Fibroblast of pulmonary artery (primary cell): ENCODE measurements at regions not wholly inside any gene's neighbourhood (a gene's known extent, or its start where the extent isn't known, plus 50 kb on each side); places are given as distances from the start of the nearest gene placed in this dataset.

Source experiments
- DNase-seq: peaks from one replicate; pipeline ENCODE4 v3.0.0-alpha.2; 2010; ENCODE audit warnings: low read depth
- H3K4me3 ChIP-seq: replicated peaks from 2 replicates; pipeline ENCODE4 v1.5.1; 2011; ENCODE audit warnings: low read depth, mild to moderate bottlenecking, control low read depth, low read length, moderate library complexity
- TF ChIP-seq, protein P1 (sequence below): IDR thresholded peaks from 2 replicates; pipeline ENCODE4 v1.5.1; 2011; ENCODE audit warnings: mild to moderate bottlenecking, control low read depth, low read length, inconsistent platforms; ENCODE audit errors: missing control alignments

DNA sequence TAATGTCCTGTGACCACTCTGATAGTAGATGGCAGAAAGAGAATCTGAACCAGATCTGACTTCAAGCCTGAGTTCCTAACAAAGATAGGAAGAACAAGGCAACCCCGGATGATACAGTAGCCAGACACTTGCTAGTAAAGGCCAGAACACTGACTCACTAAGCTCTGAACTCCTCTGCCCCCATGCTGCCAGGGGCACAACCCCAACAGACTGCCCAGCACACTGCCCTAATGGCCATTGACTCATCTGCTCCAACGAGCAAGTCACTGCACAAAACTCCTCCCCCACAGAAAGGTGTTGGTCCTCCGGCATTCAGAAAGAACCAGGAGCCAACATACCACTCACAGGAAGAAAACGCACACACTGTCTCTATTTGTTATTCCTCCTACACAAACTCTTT, 179.6 kb upstream of the NUDT4 start:
- peak; percentile 59 for DNase-seq
- no peak overlapping the region for H3K4me3 ChIP-seq
- TF ChIP-seq, protein P1, sequence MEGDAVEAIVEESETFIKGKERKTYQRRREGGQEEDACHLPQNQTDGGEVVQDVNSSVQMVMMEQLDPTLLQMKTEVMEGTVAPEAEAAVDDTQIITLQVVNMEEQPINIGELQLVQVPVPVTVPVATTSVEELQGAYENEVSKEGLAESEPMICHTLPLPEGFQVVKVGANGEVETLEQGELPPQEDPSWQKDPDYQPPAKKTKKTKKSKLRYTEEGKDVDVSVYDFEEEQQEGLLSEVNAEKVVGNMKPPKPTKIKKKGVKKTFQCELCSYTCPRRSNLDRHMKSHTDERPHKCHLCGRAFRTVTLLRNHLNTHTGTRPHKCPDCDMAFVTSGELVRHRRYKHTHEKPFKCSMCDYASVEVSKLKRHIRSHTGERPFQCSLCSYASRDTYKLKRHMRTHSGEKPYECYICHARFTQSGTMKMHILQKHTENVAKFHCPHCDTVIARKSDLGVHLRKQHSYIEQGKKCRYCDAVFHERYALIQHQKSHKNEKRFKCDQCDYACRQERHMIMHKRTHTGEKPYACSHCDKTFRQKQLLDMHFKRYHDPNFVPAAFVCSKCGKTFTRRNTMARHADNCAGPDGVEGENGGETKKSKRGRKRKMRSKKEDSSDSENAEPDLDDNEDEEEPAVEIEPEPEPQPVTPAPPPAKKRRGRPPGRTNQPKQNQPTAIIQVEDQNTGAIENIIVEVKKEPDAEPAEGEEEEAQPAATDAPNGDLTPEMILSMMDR = no peak

DNA sequence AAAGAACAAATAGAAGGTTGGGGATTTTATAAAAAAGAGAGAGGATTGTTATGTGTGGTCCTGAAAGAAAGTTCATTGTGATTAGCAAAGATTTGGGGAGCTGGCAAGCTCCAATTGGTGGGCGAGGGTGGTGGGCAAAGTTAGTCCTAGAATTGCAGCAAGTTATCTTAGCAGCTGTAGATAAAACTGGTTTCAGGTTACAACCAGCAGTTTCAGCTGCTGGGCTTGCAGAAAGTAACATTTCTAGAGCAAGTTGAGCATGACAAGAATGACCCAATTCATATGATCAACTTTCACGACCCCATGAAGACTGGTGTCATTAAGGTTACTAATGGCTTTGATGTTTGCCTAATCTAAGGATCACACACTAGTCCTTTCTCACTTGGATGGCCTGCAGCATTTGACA, 177.9 kb upstream of the NUDT4 start:
- TF ChIP-seq, protein P1 = no peak
- DNase-seq = peak; percentile 53

GRCh38 chr12:93200291-93200917, 177.3 kb upstream of the NUDT4 start:
- DNase-seq = peak; percentile 51

More for the DNA sequence above, 177.9 kb upstream of the NUDT4 start:
- no peak overlapping the region for H3K4me3 ChIP-seq

DNA sequence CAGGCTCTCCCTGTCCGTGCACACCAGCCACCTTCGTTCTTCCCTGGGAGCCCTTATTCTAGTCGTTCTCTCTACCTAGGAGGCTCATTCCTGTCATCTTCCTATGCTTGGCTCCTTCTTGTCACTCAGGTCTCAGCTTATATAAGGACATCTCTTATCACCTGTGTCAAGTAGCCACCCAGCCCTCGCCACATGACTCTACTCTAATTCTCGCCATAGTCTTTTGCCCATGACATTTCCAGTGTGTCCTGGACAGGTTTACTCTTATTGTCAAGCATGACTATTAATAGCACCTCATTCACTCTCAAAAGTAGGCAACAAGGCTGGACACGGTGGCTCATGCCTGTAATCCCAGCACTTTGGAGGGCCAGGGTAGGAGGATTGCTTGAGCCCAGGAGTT, 175.7 kb upstream of the NUDT4 start:
- DNase-seq = no peak
- no peak overlapping the region for H3K4me3 ChIP-seq
- TF ChIP-seq, protein P1 = no peak

More at GRCh38 chr12:93200291-93200917, 177.3 kb upstream of the NUDT4 start:
- H3K4me3 ChIP-seq = no peak overlapping the region
- TF ChIP-seq, protein P1 = no peak

GRCh38 chr12:93202688-93203087, 175.0 kb upstream of the NUDT4 start:
- no peak overlapping the region for H3K4me3 ChIP-seq
- TF ChIP-seq, protein P1 = no peak
- no peak for DNase-seq

DNA sequence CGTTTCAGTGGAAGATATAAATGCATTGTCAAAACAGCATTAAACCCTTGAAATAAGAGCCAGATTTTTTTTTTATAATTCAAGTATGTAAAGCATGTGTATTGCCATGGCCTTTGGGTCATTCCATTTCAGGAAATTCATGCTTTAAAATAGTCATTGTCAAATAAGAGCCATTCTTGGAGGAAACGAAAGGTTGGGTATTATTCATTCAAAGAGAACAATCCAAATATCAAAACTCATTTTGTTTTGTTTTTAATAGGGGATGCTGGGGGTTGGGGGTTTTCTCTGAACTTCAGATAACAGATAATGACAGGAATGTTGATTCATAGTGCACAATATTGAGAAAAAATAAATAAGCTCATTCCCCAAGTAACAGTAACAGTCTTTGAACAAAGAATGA, 174.4 kb upstream of the NUDT4 start:
- TF ChIP-seq, protein P1 = no peak
- H3K4me3 ChIP-seq = no peak overlapping the region
- no peak for DNase-seq

GRCh38 chr12:93204896-93205295, 172.8 kb upstream of the NUDT4 start:
- H3K4me3 ChIP-seq = no peak overlapping the region
- TF ChIP-seq, protein P1 = no peak
- DNase-seq = no peak
